ENCODE measurements at regions not wholly inside any gene's neighbourhood (a gene's known extent, or its start where the extent isn't known, plus 50 kb on each side); places are given as distances from the start of the nearest gene placed in this dataset.

- DNase-seq (ENCODE audit: low read depth in 2 of 2) = no peak
Observed at GRCh38 chr1:11413986-11414391, 65.0 kb upstream of the DISP3 start.

DNA sequence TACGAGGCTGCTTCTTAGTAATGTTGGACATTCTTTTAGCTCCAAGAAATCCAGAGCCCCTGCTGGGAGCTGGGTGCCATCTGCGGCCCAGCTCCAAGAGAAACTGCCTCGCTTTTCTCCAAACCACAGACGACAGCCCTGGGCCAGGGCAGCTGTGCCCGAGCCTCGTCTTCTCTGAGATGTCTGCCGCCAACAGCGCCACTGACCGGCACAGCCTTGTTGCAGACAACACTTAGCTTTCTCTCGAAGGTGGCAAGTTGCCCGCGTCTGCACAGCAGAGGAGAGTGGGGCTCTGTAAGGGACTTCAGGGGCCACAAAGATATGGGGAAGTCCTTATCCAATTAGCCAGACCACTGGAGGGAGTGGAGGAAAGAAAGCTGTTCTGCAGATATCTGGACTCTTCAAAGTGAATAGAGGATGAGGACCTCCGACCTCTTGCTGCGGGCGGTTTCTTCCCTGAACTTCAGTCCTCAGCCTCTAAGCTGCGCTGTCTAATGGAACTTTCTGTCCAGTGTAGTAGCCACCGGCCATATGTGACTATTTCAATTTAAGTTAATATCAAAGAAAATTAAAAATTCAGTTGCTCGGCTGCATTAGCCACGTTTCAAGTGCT is 63.9 kb upstream of the DISP3 start:
- no peak for DNase-seq (ENCODE audit: low read depth in 2 of 2)

DNA sequence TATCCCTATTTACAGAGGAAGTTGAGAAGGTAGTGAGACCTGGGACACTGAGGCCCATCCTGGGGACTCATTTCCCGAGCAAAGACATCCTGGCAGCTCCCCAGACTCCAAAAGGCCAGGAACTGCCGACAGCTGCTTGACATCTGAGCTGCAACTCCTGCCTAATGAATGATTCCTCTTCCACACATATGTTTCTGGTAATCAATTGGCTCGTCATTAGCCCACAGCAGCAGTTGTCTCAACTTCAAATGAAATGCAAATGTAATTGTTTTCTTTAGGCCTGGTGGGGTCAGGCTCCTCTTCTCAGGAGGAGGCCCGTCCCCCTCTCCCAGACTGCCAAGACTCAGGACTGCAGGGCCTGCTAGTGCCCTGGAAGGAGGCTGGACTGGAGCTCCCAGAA is 61.8 kb upstream of the DISP3 start:
- no peak for DNase-seq (ENCODE audit: low read depth in 2 of 2)

DNA sequence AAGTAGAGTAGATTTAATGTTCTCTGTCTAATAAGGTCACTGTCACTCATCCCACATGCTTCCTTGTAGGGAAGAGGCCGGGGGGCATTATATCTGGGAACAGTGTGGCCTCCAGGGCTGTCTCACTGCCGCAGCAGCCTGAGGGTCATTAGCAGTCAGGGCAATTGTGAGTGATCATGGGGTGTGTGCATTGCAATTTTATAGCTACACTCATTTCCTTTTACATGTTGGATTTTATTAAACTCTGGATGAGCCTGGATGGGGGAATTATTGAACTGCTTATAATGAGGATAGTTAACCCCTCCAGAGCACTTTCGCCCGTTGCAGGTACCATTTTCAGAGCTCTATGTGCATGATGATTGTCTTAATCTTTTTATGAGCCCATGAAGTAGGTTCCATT is 60.9 kb upstream of the DISP3 start:
- no peak for DNase-seq (ENCODE audit: low read depth in 2 of 2)

- no peak for DNase-seq (ENCODE audit: low read depth in 2 of 2)
Observed at GRCh38 chr1:11421443-11421842, 57.5 kb upstream of the DISP3 start.

DNA sequence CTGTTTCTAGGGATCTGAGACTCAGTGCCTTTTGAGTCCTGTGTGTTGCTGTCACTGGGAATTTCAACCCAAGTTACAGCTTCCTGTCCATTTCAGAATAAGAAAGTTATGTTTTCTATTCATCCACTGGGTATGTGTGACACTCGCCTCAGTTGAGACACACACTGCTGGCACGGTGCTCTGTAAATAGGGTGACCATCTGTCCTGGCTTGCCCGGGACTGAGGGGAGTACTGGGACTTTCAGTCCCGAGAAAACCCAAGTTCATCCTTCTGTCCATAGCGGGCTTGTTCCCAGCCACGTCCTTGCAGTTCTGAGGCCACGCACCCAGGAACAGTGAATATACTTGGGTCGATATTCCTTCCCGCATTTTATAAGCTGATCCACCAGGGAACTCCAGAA is 56.3 kb upstream of the DISP3 start:
- DNase-seq (ENCODE audit: low read depth in 2 of 2) = no peak

- DNase-seq (ENCODE audit: low read depth in 2 of 2) = no peak
Observed at GRCh38 chr1:11426617-11427016, 52.3 kb upstream of the DISP3 start.

GRCh38 chr1:11428789-11429188 is 50.2 kb upstream of the DISP3 start:
- DNase-seq (ENCODE audit: low read depth in 2 of 2) = no peak

All from dermis microvascular lymphatic vessel endothelial cell (primary cell).